Transverse colon (tissue), 4 donors: ENCODE measurements at regions not wholly inside any gene's neighbourhood (a gene's known extent, or its start where the extent isn't known, plus 50 kb on each side); places are given as distances from the start of the nearest gene placed in this dataset.

Source experiments
- DNase-seq: peaks from one replicate; pipeline ENCODE4 v3.0.0-alpha.2; 2019
- H3K27ac ChIP-seq, 4 donors: fragments of 200-600 bp; sonication (generic); 2 replicates each; pipeline ENCODE4 v1.5.1; 2016 to 2018; ENCODE audit warnings: inconsistent platforms in 4 of 4
- H3K27me3 ChIP-seq: fragments of 200-600 bp; sonication (generic); 2 replicates; pipeline ENCODE4 v1.5.1; 2017; ENCODE audit warnings: inconsistent platforms
- H3K36me3 ChIP-seq, 4 donors: fragments of 200-600 bp; sonication (generic); 2 replicates each; pipeline ENCODE4 v1.5.1; 2017 to 2019; ENCODE audit warnings: inconsistent platforms in 4 of 4
- H3K4me1 ChIP-seq, 4 donors: fragments of 200-600 bp; sonication (generic); 2 replicates each; pipeline ENCODE4 v1.5.1; 2017 to 2020; ENCODE audit warnings: inconsistent platforms in 4 of 4
- H3K4me3 ChIP-seq, 4 donors: fragments of 200-600 bp; sonication (generic); 1 replicate in 1 of 4; 2 replicates in 3 of 4; pipeline versions ENCODE4 v1.5.1 to v1.6.1; 2017 to 2019; ENCODE audit warnings: inconsistent platforms in 4 of 4
- H3K9me3 ChIP-seq, 2 donors: fragments of 200-600 bp; sonication (generic); 2 replicates each; pipeline ENCODE4 v1.5.1; 2017 to 2019; ENCODE audit warnings: inconsistent platforms in 2 of 2
- EP300 ChIP-seq: sonication (generic); formaldehyde crosslinking; IDR thresholded peaks from one replicate; pipeline ENCODE4 v1.6.1; 2017; ENCODE audit warnings: antibody characterized with exemption, low read depth
- POLR2A ChIP-seq: fragments of 450-650 bp; IDR thresholded peaks from one replicate; pipeline ENCODE4 v1.6.1; 2016; ENCODE audit warnings: antibody characterized with exemption, mild to moderate bottlenecking, moderate library complexity
- POLR2AphosphoS5 ChIP-seq, 3 donors: sonication (generic); formaldehyde crosslinking; IDR thresholded peaks; one replicate each; pipeline ENCODE4 v1.6.1; 2016; ENCODE audit warnings: antibody characterized with exemption in 3 of 3
- WGBS, 2 donors: methylation state at CpG; one replicate each; pipeline ENCODE4 v1.1.5; 2018; ENCODE audit warnings: low coverage in 1 of 2; 5-methylcytosine and 5-hydroxymethylcytosine counted together
- in situ Hi-C, 4 donors: fragments of 200-750 bp; cut with MboI; loops; one replicate each; pipeline versions ENCODE4 v1.15.0 to v1.15.1; 2017; ENCODE audit warnings: low sequenced_read_pairs in 3 of 4, low pct_ligation_motif_present in 1 of 4, low pct_unique_long_range_greater_than_20kb in 1 of 4
- intact Hi-C: fragments of 100-400 bp; cut with DNase I; formaldehyde crosslinking; loops from one replicate; pipeline ENCODE4 v1.15.1; 2023; ENCODE audit warnings: low total_unique reads
- TF ChIP-seq, protein P1 (sequence below), 5 experiments: fragments of 200-600 bp in 3 of 5; fragments of 450-650 bp in 2 of 5; sonication (generic) in 3 of 5; IDR thresholded peaks; 1 replicate in 2 of 5; 2 replicates in 3 of 5; pipeline ENCODE4 v1.5.1; 2016 to 2017; ENCODE audit warnings: antibody characterized with exemption in 5 of 5, inconsistent platforms in 3 of 5, mild to moderate bottlenecking in 2 of 5, moderate library complexity in 1 of 5

DNA sequence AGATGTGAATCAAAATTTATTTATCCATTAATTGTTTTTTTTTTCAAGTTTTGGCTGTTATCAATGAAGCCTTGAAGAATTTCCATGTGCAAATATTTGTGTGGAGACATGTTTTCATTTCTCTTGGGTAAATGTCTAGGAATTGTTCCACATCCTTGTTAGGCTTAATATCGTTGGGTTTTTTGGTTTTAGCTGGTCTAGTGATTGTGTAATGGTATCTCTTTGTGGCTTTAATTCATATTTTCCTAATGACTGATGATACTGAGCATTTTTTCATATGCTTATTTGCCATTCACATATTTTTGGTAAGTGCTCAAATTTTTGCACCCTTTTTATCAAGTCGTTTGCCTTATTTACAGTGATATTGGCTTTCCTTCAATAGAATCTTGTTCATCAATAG, 250.3 kb upstream of the EPHA4 start:
- TF ChIP-seq, protein P1, sequence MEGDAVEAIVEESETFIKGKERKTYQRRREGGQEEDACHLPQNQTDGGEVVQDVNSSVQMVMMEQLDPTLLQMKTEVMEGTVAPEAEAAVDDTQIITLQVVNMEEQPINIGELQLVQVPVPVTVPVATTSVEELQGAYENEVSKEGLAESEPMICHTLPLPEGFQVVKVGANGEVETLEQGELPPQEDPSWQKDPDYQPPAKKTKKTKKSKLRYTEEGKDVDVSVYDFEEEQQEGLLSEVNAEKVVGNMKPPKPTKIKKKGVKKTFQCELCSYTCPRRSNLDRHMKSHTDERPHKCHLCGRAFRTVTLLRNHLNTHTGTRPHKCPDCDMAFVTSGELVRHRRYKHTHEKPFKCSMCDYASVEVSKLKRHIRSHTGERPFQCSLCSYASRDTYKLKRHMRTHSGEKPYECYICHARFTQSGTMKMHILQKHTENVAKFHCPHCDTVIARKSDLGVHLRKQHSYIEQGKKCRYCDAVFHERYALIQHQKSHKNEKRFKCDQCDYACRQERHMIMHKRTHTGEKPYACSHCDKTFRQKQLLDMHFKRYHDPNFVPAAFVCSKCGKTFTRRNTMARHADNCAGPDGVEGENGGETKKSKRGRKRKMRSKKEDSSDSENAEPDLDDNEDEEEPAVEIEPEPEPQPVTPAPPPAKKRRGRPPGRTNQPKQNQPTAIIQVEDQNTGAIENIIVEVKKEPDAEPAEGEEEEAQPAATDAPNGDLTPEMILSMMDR (IDR thresholded peaks at IDR 0.05) = no peak
- TF ChIP-seq POLR2AphosphoS5 (IDR thresholded peaks at IDR 0.05) = no peak
- no peak for TF ChIP-seq EP300
- no peak for TF ChIP-seq POLR2A
- in situ Hi-C loops (no loop called here), intact Hi-C loops (no loop called here)
- Histone ChIP-seq H3K4me1 (no peaks in the 10 kb centered on the region), H3K4me3 (no peak overlapping the region), H3K27ac (no peak overlapping the region), H3K9me3 (no peaks in the 10 kb centered on the region), H3K27me3 (no peaks in the 10 kb centered on the region), H3K36me3 (no peaks in the 10 kb centered on the region)
- DNase-seq = no peak
- WGBS, 2 donors = 75 to 83% methylated on average over 2 of the region's 2 CpGs

DNA sequence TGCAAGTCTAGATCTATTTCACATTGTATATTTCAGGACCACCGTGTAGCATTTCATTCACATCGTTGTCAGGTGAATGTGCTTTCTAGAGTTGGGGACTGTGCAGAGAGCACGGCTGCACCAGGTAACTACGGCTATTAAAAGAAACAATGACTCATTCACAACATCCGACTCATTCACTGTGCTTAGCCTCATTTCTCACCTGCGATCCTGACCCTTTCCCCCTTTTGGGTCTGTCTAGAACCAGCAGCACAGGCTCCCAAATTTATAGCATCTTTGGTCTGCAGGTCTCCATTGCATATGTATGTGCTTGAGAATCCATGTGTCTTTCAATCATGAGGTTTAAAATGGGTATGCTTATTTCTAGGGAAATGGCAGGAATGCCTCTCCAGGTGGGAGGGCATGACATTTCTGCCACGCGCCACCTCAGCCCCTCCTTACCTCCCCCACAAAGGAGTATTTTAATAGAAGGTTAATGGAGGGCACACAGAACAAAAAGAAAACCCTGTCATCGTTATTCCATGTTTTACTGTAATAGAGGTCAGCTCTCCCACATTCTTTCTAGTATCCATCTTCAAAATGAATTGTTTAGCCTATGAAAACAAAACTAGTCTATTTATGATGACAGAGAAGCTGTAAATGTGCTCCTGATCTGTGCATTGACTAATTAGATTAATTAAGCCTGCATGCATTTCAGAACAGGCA, 246.7 kb upstream of the EPHA4 start:
- Histone ChIP-seq H3K4me1 (no peaks in the 10 kb centered on the region), H3K27me3 (no peaks in the 10 kb centered on the region), H3K27ac (no peak overlapping the region), H3K9me3 (no peaks in the 10 kb centered on the region), H3K36me3 (no peaks in the 10 kb centered on the region), H3K4me3 (no peak overlapping the region)
- in situ Hi-C loops = no loop called here
- intact Hi-C loops = no loop called here
- WGBS, 2 donors = 60 to 61% methylated on average over 9 of the region's 9 CpGs
- TF ChIP-seq POLR2AphosphoS5 (IDR thresholded peaks at IDR 0.05) = no peak
- no peak for TF ChIP-seq EP300
- no peak for TF ChIP-seq POLR2A
- TF ChIP-seq, protein P1 (IDR thresholded peaks at IDR 0.05) = no peak
- DNase-seq = no peak

DNA sequence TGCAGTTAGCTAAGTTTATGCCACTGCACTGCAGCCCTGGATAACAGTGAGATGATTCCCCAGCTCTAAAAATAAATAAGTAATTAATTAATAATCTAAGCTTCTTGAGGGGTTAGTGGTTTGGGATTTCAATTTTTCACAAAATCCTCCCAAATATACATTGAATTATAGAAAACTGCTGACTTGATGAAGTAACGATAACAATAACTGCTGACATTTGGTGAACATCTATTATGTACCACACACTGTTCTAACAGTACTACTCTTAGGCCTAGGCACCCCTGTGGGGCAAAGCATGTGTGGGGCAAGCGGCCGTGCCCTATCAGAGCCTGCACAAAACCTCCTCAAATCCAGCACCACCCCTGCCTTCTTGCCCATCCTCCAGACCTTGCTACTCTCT, 245.8 kb upstream of the EPHA4 start:
- intact Hi-C loops = no loop called here
- 77 to 96% methylated on average over 3 of the region's 3 CpGs for WGBS, 2 donors

DNA sequence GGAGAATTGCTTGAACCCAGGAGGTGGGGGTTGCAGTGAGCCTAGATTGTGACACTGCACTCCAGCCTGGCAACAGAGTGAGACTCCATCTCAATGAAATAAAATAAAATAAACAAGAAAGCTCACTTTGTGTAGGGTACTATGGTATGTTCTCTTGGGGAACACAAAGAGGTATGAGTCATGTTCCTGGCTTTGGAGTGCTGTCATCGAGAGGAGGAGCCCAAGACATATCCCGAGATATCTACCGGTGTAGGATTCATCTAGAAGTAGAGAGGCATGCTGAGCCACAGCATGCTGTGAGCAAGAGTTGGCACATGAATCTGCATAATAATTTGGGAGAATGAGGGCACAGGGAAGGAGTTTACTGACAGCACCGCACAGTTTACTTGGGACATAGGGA, 244.9 kb upstream of the EPHA4 start:
- DNase-seq = no peak
- TF ChIP-seq, protein P1 (IDR thresholded peaks at IDR 0.05) = no peak
- TF ChIP-seq POLR2AphosphoS5 (IDR thresholded peaks at IDR 0.05) (no peak), POLR2A (no peak), EP300 (no peak)
- 93 to 100% methylated on average over 1 to 4 of the region's 4 CpGs for WGBS, 2 donors
- Histone ChIP-seq H3K4me3 (no peak overlapping the region), H3K36me3 (no peaks in the 10 kb centered on the region), H3K27me3 (no peaks in the 10 kb centered on the region), H3K27ac (no peak overlapping the region), H3K4me1 (no peaks in the 10 kb centered on the region), H3K9me3 (no peaks in the 10 kb centered on the region)
- intact Hi-C loops (no loop called here), in situ Hi-C loops (no loop called here)

More for the DNA sequence above, 245.8 kb upstream of the EPHA4 start:
- no peaks in the 10 kb centered on the region for H3K4me1 ChIP-seq
- H3K27ac ChIP-seq = no peak overlapping the region
- in situ Hi-C loops = no loop called here
- no peak for DNase-seq
- H3K27me3 ChIP-seq = no peaks in the 10 kb centered on the region
- H3K36me3 ChIP-seq = no peaks in the 10 kb centered on the region
- H3K4me3 ChIP-seq = no peak overlapping the region
- TF ChIP-seq POLR2AphosphoS5 (IDR thresholded peaks at IDR 0.05) = no peak
- TF ChIP-seq EP300 = no peak
- TF ChIP-seq POLR2A = no peak
- TF ChIP-seq, protein P1 (IDR thresholded peaks at IDR 0.05) = no peak
- H3K9me3 ChIP-seq = no peaks in the 10 kb centered on the region
